ENCODE measurements at regions not wholly inside any gene's neighbourhood (a gene's known extent, or its start where the extent isn't known, plus 50 kb on each side); places are given as distances from the start of the nearest gene placed in this dataset.

GRCh38 chr21:27776925-27777553 is 810.2 kb upstream of the ADAMTS5 start:
- TF ChIP-seq EZH2 (IDR thresholded peaks at IDR 0.05; ENCODE audit: insufficient read depth, poor library complexity, severe bottlenecking) (no peak), EZH2phosphoT487 (IDR thresholded peaks at IDR 0.05; ENCODE audit: insufficient read depth, low read depth) (no peak)

Measured in GM23248 (cell line).